Renal cortical epithelial cell (primary cell): ENCODE measurements at regions not wholly inside any gene's neighbourhood (a gene's known extent, or its start where the extent isn't known, plus 50 kb on each side); places are given as distances from the start of the nearest gene placed in this dataset.

ENCODE experiments used
- DNase-seq: peaks from one replicate; pipeline ENCODE4 v3.0.0-alpha.2; 2011; ENCODE audit warnings: low read depth

GRCh38 chr13:107864543-107865317, 350.6 kb downstream of the LIG4 start:
- DNase-seq: peak; percentile 71

DNA sequence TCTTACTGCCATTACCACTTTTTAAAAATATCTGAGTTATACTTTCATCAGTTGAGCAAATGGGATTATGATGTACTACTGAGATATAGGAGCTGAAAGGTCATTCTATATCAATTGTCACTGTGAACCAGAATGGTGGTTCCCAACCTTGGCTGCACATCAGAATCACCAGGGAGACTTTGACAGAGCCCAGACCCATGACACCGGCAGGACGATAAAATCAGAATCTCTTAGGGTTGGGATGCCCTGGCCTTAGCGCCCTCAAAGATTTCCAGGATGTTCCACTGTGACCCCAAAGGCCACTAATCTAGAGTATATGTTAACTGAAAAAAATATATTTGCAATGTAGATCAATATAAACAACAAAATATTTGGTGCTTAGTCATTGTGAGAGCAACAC, 355.1 kb downstream of the LIG4 start:
- DNase-seq: no peak

DNA sequence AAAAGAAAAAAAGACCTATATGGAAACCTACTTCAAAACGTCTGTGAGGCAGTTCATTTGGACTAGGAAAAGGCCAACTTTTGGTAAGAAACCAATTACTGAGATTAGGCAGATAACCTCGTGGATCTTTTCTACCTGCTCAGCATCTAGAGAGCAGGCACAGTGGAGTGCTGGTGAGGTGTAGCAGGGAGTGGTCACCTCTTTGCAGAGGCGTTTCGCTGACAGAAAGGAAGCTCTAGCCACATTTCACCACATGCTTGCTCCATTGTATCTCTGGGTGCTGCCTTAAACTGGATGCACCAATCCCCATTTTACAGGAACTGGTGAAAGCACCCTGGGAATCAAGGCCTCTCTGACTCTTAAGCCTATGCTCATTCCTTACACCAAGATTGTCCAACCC, 360.5 kb downstream of the LIG4 start:
- DNase-seq: no peak

DNA sequence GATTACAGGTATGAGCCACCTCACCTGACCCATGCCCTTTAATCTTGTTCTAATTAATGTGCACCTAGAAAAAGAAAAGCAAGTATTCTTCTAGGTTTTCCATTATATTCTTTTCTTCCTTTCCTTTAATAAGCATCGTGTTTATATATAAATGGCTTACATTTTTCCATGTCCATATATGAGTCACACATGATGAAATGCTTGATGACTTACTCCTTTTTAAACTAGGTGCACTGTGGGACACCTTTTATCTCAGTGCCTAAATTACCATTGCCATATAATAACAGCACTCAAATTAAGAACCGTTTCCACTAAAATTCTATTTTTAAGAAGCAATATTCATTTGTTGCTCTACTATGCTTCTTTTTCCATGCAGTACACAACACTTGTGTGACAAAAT, 363.3 kb downstream of the LIG4 start:
- no peak for DNase-seq

DNA sequence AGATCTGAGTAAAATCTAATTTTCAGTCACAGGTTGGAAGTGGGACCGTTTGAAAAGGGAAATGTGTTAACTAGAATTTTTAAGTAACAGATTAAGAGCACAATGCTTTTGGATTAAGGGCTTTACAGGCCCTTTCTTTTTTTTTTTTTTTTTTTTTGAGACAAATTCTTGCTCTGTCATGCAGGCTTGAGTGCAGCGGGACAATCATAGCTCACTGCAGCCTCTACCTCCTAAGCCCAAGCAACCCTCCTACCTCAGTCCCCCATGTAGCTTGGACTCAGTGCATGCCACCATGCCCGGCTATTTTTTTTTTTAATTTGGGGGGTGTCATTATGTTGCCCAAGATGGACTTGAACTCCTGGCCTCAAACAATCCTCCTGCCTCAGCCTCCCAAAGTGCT, 363.7 kb downstream of the LIG4 start:
- DNase-seq: no peak

- DNase-seq: peak; percentile 43
Measured at GRCh38 chr13:107847406-107847805, 367.9 kb downstream of the LIG4 start.

GRCh38 chr13:107846642-107847041, 368.7 kb downstream of the LIG4 start:
- no peak for DNase-seq

- DNase-seq: peak; percentile 49
Measured at GRCh38 chr13:107845911-107846310, 369.4 kb downstream of the LIG4 start.

DNA sequence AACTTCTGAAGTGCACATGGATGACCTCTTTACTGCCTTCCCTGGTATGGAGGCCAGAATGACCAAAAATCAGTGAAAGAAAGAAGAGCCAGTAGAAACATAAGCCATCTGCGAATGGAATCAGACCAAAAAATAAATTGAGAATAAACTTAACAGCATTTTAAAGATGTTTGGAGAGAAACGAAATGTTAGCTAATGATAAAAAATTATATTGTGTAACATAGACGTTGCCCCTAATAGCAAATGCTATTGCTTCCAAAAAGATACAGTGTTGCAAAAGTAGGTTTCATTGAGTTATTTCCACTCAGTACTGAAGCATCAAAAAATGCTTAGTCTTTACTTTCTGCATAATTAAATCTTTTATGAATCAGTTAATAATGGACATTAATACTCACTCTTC, 371.7 kb downstream of the LIG4 start:
- DNase-seq: no peak

GRCh38 chr13:107843281-107843680, 372.1 kb downstream of the LIG4 start:
- DNase-seq: no peak

- DNase-seq: peak; percentile 83
Measured at GRCh38 chr13:107842562-107843180, 372.7 kb downstream of the LIG4 start.

DNA sequence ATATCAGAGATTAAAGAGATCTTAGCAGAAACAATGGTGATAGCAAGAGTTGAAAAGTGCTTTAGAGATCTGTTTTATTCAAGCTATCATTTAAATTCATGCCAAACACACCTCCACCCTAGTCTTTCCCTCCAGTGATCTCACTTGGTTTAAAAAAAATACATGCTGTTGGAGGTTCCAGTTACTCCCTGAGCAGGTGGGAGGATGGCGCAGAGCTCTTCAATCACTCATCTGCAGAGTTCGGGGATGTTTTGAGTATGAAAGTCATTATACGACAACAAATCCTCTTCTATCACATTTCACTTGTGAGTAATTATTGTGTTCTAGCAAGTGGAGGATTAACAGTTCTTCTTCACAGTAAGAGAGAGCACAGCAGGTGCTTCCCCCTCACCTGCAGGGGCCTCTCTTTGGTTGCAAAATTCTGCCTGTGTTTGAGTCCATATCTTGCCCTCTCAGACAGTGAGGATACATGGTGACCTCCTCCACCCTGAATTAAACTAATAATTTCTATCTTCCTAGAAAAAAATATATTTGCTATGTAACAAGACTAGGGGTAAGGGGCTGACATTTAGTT, 376.7 kb downstream of the LIG4 start:
- no peak for DNase-seq

DNA sequence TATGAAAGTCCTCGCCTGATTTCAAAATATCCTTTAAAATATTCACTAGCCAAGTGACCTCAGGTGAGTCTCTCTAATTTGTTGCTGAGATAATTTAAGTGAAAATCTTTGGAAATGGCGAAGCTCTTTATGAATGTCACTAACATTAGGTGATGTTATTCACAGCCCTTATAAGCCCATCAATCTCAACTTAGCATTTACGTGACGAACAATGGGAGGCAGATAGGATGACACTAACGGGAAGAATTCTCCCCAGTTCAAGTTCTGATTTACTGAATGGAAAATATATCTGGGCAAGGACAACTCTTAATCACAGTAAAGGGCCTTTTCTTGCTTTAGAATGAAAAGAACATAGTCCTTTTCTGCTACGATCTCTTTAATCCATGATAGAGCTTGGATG, 378.7 kb downstream of the LIG4 start:
- DNase-seq: no peak

GRCh38 chr13:107835339-107836018, 379.9 kb downstream of the LIG4 start:
- DNase-seq: peak; percentile 93

DNA sequence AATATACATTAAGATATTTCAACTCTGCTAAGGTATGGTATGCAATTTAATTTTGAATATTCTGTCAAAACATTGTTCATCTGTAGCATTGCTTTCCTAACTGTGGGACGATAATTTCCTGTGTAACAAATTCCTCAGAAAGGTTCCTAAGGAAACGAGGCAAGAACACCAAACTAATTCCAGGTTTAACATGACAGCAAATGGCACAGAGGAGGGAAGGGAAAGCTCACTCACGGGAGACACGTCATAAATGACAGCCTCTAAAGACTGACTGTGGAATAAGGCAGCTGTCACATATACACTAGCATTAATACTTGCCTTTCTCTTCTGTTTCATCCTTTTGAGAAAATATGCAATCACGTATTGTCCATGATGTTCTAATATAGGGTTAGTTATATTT, 380.6 kb downstream of the LIG4 start:
- peak; percentile 66 for DNase-seq

DNA sequence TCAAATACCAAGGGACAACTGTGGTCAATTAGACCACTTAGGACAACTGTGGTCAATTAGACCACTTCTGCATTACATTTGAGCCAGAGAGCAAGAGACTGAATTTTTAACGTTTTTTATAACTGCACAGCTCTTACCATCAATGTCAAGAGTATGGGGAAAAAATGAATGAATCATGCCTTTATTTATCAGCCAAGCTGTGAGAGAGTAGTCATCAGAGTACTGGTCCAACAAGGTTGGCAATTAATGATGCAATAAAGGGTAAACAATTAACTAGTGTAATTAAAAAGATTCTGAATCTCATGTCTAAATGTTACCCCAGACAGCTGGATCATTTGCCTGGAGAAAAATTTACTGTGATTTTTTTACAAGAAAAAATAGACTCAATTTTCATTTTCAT, 381.1 kb downstream of the LIG4 start:
- peak; percentile 88 for DNase-seq

- DNase-seq: no peak
Measured at GRCh38 chr13:107832500-107833100, 382.7 kb downstream of the LIG4 start.

DNA sequence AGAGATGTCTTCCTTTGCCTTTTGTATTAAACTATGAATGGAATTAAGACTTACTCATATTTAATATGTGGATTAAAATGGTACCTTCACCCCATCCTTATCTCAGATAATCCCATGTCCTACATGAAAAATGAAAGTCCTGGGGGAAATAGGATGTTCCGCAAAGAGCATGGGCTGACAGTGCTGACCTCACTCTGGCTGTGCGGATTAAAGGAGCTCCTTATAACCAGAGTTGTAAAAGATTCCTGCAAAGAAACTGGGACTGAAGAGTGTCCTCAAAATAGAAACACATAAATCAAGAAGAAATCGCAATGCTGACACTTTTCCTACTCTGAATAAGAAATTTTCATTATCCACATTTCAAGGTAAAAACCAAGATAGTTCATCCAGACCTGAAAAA, 384.5 kb downstream of the LIG4 start:
- no peak for DNase-seq

DNA sequence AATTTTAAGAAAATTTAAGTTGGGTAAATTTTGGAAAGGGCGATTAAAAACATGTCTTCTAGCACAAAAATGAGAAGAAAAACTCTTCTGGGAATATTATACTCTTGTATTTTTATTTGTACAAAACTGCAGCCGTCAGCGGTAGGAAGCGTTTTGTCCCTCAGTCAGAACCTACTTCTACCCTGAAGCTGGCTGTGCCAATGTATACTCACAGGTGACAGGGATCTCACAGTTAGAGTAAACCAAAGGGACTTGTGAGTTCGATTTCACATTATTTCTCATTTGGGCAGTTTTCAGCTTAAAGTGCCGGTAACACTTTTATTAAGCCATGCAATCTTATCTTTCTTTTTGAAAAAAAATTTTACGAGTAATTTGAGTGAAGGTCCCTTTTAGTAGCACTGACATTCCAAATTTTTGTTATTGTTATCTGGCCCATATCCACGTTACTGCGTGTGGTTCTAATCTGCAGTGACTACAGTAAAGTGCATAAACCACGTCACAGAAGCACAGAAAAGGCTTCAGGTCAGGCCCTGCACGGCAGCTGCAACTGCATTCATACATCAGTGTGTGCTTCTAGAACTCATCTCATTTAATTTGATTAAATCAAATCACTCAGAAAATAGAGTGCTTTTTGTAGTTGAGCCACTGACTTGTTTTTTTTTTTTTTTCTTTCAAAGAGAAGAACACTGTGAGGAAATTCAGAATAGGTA, 387.3 kb downstream of the LIG4 start:
- DNase-seq: no peak

GRCh38 chr13:107824635-107825034, 390.7 kb downstream of the LIG4 start:
- peak; percentile 39 for DNase-seq

DNA sequence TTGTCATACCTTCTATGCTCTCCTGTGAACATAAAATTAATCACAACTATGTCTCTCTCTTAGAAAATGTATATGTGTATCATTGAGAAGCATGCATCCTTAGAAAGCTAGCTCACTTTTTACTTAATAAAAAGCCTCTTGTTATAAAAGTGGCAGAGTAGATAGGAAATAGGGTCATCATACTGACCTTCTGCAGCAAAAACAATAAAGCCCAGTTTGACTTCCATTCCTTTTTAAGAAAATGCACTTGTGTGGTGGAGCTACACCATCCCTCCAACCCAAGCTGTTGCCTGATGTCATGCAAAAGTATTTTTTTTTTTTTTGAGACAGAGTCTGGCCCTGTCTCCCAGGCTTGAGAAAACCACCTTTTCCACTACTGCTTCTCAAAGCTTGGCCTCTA, 393.3 kb downstream of the LIG4 start:
- no peak for DNase-seq

DNA sequence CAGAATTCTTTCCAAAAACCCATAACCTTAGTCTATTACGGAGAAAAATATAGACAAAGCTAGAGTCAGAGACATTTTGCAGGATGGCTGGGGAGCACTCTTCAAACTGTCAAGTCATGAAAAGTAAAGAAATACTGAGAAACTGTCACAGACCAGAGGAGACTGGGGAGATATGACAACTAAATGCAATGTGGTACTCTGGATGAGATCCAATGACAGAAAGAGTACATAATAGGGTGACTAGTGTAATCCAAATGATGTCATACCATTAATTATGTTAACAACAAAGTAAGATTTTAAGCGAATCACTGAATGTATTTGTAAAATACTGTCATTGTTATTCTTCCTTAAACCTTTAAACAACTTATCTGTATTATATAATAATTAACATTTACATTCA, 393.8 kb downstream of the LIG4 start:
- no peak for DNase-seq
